Skeletal muscle cell (primary cell): ENCODE measurements at regions not wholly inside any gene's neighbourhood (a gene's known extent, or its start where the extent isn't known, plus 50 kb on each side); places are given as distances from the start of the nearest gene placed in this dataset.
"Not testable (repeated sequence)": the region's sequence is repeated elsewhere in the genome, so short reads cannot be mapped to it uniquely, and the experiment has no call there.

Experiments used
- DNase-seq: peaks from one replicate; pipeline ENCODE4 v3.0.0-alpha.2; 2010; ENCODE audit warnings: low read depth
- H3K4me3 ChIP-seq: 2 replicates; pipeline ENCODE4 v1.5.1; 2011; ENCODE audit warnings: low read depth, mild to moderate bottlenecking, control low read depth, low read length, moderate library complexity

GRCh38 chr15:53226559-53226958 lies 436.4 kb upstream of the ONECUT1 start:
- DNase-seq: no peak
- H3K4me3 ChIP-seq: no peak overlapping the region

- no peak for DNase-seq
- no peak overlapping the region for H3K4me3 ChIP-seq
Observed at GRCh38 chr15:53225781-53226180, 435.6 kb upstream of the ONECUT1 start.

- DNase-seq: no peak
- H3K4me3 ChIP-seq: no peak overlapping the region
Observed at GRCh38 chr15:53224371-53224770, 434.2 kb upstream of the ONECUT1 start.

- DNase-seq: no peak
- no peak overlapping the region for H3K4me3 ChIP-seq
Observed at GRCh38 chr15:53223815-53224214, 433.7 kb upstream of the ONECUT1 start.

GRCh38 chr15:53218666-53219580 lies 428.8 kb upstream of the ONECUT1 start:
- H3K4me3 ChIP-seq: no peak overlapping the region
- no peak for DNase-seq

- no peak for DNase-seq
- H3K4me3 ChIP-seq: no peak overlapping the region
Observed at GRCh38 chr15:53216036-53216435, 425.9 kb upstream of the ONECUT1 start.

- H3K4me3 ChIP-seq: no peak overlapping the region
- DNase-seq: no peak
Observed at GRCh38 chr15:53213336-53213735, 423.2 kb upstream of the ONECUT1 start.

GRCh38 chr15:53212785-53213184 lies 422.6 kb upstream of the ONECUT1 start:
- no peak overlapping the region for H3K4me3 ChIP-seq
- DNase-seq: no peak

- no peak overlapping the region for H3K4me3 ChIP-seq
- no peak for DNase-seq
Observed at GRCh38 chr15:53210653-53211052, 420.5 kb upstream of the ONECUT1 start.

GRCh38 chr15:53209396-53210042 lies 419.4 kb upstream of the ONECUT1 start:
- no peak for DNase-seq
- H3K4me3 ChIP-seq: no peak overlapping the region

GRCh38 chr15:53208751-53209150 lies 418.6 kb upstream of the ONECUT1 start:
- no peak overlapping the region for H3K4me3 ChIP-seq
- no peak for DNase-seq

- DNase-seq: no peak
- H3K4me3 ChIP-seq: no peak overlapping the region
Observed at GRCh38 chr15:53203454-53203853, 413.3 kb upstream of the ONECUT1 start.

GRCh38 chr15:53202876-53203275 lies 412.7 kb upstream of the ONECUT1 start:
- no peak overlapping the region for H3K4me3 ChIP-seq
- DNase-seq: no peak

- no peak overlapping the region for H3K4me3 ChIP-seq
- DNase-seq: peak; percentile 8
Observed at GRCh38 chr15:53197426-53197839, 407.3 kb upstream of the ONECUT1 start.

- DNase-seq: no peak
- H3K4me3 ChIP-seq: no peak overlapping the region
Observed at GRCh38 chr15:53196788-53197187, 406.7 kb upstream of the ONECUT1 start.

- no peak overlapping the region for H3K4me3 ChIP-seq
- no peak for DNase-seq
Observed at GRCh38 chr15:53196242-53196641, 406.1 kb upstream of the ONECUT1 start.

GRCh38 chr15:53193149-53193548 lies 403.0 kb upstream of the ONECUT1 start:
- DNase-seq: no peak
- H3K4me3 ChIP-seq: no peak overlapping the region

GRCh38 chr15:53189860-53190259 lies 399.7 kb upstream of the ONECUT1 start:
- no peak overlapping the region for H3K4me3 ChIP-seq
- DNase-seq: no peak

- not testable (repeated sequence) for DNase-seq, H3K4me3 ChIP-seq
Observed at GRCh38 chr15:53183449-53183848, 393.3 kb upstream of the ONECUT1 start.

GRCh38 chr15:53171571-53171970 lies 381.4 kb upstream of the ONECUT1 start:
- no peak overlapping the region for H3K4me3 ChIP-seq
- DNase-seq: no peak

- no peak for DNase-seq
- no peak overlapping the region for H3K4me3 ChIP-seq
Observed at GRCh38 chr15:53166684-53167201, 376.6 kb upstream of the ONECUT1 start.
